ENCODE measurements at regions not wholly inside any gene's neighbourhood (a gene's known extent, or its start where the extent isn't known, plus 50 kb on each side); places are given as distances from the start of the nearest gene placed in this dataset.

- DNase-seq (ENCODE audit: low read depth), result no peak
Measured at GRCh38 chr3:130260918-130261317, 84.6 kb upstream of the COL6A5 start.

DNA sequence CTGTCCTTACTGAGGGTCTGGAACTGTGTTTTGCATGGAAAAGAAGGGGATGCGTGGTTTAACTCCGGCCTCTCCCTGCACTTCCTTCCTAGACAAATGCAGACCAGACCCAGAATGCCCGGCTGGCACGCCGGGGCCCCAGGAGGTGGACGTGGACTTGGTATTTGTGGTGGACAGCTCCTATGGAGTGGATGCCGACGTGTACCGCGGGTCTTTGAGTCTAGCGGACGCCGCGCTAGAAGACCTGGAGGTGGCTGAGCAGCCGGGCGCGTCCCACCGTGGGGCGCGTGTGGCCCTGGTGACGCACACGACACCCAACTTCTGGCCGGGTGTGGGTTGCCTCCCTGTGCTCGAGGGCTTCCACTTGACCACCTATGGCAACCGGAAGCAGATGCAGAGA is 81.8 kb upstream of the COL6A5 start:
- DNase-seq (ENCODE audit: low read depth), result no peak

DNA sequence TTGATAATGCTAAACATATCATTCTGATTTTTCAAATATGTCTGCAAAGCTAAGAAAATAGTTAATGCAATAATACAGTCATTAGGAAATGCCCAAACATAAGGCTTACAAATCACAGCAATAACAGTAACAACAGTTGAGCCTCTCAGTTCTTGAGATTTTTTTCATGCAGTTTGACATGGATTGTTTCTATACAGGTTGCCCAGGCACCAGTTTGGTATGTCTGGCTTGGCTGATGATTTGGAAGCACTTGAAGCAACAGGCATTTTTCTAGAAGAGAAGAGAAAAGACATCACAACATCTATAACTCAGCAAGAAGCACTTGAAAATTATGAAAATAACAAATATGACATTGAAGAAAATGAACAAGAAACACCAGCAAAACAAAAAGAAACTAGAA is 78.7 kb upstream of the COL6A5 start:
- DNase-seq (ENCODE audit: low read depth), result no peak

- peak; percentile 62 for DNase-seq (ENCODE audit: low read depth)
Measured at GRCh38 chr3:130276203-130276803, 69.2 kb upstream of the COL6A5 start.

DNA sequence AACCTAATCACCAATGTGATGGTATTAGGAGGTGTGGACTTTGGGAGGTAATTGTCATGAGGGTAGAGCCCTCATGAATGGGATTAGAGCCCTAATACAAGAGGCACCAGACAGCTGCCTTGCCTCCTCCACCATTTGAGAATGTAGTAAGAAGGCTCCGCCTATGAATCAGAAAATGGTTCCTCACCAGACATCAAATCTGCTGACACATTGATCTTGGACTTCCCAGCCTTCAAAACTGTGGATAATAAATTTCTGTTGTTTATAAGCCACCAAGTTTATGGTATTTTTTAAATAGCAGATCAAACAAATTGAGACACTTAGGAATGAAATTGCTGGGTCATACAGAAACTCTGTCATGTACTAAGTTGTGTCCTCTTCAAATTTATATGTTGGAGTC is 56.8 kb upstream of the COL6A5 start:
- DNase-seq (ENCODE audit: low read depth), result no peak

DNA sequence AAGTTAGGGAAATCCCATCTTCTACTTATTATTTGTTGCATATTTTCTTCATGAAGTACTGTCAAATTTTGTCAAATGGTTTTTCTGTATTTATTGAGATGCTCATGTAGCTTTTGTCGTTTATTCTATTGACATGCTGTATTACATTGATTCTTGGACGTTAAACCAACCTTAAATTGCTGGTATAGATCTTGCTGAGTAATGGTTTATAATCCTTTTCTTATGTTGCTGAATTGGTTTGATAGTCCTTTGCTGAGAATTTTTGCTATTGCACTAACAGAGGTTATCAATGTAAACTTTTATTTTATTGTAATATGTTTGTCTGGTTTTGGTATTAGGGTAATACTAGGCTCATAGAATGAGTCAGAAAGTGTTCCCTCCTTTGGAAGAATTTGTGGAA is 54.3 kb upstream of the COL6A5 start:
- DNase-seq (ENCODE audit: low read depth), result no peak

DNA sequence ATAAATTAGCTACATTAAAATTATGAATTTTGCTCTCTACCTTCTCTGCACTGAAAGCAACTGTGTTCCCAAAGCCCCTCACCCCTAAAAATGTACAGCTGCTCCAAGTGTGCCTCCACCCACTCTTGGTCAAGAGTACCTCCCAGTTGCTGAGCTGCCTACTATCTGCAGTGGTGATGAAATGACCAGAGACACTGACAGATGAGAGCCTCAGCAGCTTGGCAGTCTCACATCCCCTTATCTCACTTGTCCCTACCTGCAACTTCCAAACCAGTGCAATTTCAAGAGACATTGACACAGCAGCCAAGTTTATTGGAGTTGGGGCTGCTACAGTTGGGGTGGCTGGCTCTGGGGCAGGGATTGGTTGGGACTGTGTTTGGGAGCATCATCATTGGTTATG is 52.2 kb upstream of the COL6A5 start:
- no peak for DNase-seq (ENCODE audit: low read depth)
